ENCODE measurements at regions not wholly inside any gene's neighbourhood (a gene's known extent, or its start where the extent isn't known, plus 50 kb on each side); places are given as distances from the start of the nearest gene placed in this dataset.

GRCh38 chr18:37717656-37718055, 152.1 kb upstream of the CELF4 start:
- no peak for TF ChIP-seq CTCF (conservative IDR thresholded peaks at IDR 0.05; ENCODE audit: low read depth in 2 of 2)
- TF ChIP-seq, protein P1, sequence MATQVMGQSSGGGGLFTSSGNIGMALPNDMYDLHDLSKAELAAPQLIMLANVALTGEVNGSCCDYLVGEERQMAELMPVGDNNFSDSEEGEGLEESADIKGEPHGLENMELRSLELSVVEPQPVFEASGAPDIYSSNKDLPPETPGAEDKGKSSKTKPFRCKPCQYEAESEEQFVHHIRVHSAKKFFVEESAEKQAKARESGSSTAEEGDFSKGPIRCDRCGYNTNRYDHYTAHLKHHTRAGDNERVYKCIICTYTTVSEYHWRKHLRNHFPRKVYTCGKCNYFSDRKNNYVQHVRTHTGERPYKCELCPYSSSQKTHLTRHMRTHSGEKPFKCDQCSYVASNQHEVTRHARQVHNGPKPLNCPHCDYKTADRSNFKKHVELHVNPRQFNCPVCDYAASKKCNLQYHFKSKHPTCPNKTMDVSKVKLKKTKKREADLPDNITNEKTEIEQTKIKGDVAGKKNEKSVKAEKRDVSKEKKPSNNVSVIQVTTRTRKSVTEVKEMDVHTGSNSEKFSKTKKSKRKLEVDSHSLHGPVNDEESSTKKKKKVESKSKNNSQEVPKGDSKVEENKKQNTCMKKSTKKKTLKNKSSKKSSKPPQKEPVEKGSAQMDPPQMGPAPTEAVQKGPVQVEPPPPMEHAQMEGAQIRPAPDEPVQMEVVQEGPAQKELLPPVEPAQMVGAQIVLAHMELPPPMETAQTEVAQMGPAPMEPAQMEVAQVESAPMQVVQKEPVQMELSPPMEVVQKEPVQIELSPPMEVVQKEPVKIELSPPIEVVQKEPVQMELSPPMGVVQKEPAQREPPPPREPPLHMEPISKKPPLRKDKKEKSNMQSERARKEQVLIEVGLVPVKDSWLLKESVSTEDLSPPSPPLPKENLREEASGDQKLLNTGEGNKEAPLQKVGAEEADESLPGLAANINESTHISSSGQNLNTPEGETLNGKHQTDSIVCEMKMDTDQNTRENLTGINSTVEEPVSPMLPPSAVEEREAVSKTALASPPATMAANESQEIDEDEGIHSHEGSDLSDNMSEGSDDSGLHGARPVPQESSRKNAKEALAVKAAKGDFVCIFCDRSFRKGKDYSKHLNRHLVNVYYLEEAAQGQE (IDR thresholded peaks at IDR 0.05; ENCODE audit: unreplicated experiment): no peak
- TF ChIP-seq EZH2 (IDR thresholded peaks at IDR 0.05; ENCODE audit: low read depth, unreplicated experiment): no peak
- TF ChIP-seq JUNB (IDR thresholded peaks at IDR 0.05; ENCODE audit: unreplicated experiment): no peak
- no peak for TF ChIP-seq CREB1 (CRISPR knock-in tag; IDR thresholded peaks at IDR 0.05; ENCODE audit: low read depth)
- no peak for TF ChIP-seq EZH2phosphoT487 (IDR thresholded peaks at IDR 0.05; ENCODE audit: unreplicated experiment)
- no peak for TF ChIP-seq POLR2AphosphoS5 (IDR thresholded peaks at IDR 0.05; ENCODE audit: low read depth)
- TF ChIP-seq ZNF114 (CRISPR knock-in tag; IDR thresholded peaks at IDR 0.05): no peak

Data from GM23338 (cell line).